Hepatocyte (in vitro differentiated cells): ENCODE measurements at regions not wholly inside any gene's neighbourhood (a gene's known extent, or its start where the extent isn't known, plus 50 kb on each side); places are given as distances from the start of the nearest gene placed in this dataset.

Experiments
- DNase-seq: peaks from one replicate; pipeline ENCODE4 v3.0.0-alpha.2; 2016; ENCODE audit warnings: low spot score
- H2AFZ ChIP-seq: fragments of 200-600 bp; sonication (generic); 2 replicates; pipeline ENCODE4 v1.6.0; 2016; ENCODE audit warnings: antibody characterized with exemption, mild to moderate bottlenecking
- H3K27ac ChIP-seq: fragments of 200-600 bp; sonication (generic); 2 replicates; pipeline ENCODE4 v1.5.1; 2016; ENCODE audit warnings: mild to moderate bottlenecking
- H3K27me3 ChIP-seq: fragments of 200-600 bp; sonication (generic); 2 replicates; pipeline ENCODE4 v1.6.1; 2016
- H3K36me3 ChIP-seq: fragments of 200-600 bp; sonication (generic); replicated peaks from 2 replicates; pipeline ENCODE4 v1.5.1; 2016; ENCODE audit warnings: low read depth; ENCODE audit not compliant: insufficient read depth
- H3K4me1 ChIP-seq: fragments of 200-600 bp; sonication (generic); 2 replicates; pipeline ENCODE4 v1.5.1; 2016; ENCODE audit warnings: mild to moderate bottlenecking, moderate library complexity; ENCODE audit not compliant: insufficient read depth
- H3K4me2 ChIP-seq: fragments of 200-600 bp; sonication (generic); 2 replicates; pipeline ENCODE4 v1.6.0; 2016
- H3K4me3 ChIP-seq: fragments of 200-600 bp; sonication (generic); 2 replicates; pipeline ENCODE4 v1.5.1; 2016; ENCODE audit warnings: mild to moderate bottlenecking
- H3K79me2 ChIP-seq: fragments of 200-600 bp; sonication (generic); 2 replicates; pipeline ENCODE4 v1.6.0; 2017; ENCODE audit warnings: mild to moderate bottlenecking
- H3K9me2 ChIP-seq: fragments of 200-600 bp; sonication (generic); replicated peaks from 2 replicates; pipeline ENCODE4 v1.6.0; 2017; ENCODE audit warnings: mild to moderate bottlenecking; ENCODE audit not compliant: insufficient read depth
- H3K9me3 ChIP-seq: fragments of 200-600 bp; sonication (generic); 2 replicates; pipeline ENCODE4 v1.5.1; 2016; ENCODE audit warnings: low read depth, mild to moderate bottlenecking
- H4K20me1 ChIP-seq: fragments of 200-600 bp; sonication (generic); 2 replicates; pipeline ENCODE4 v1.6.0; 2016; ENCODE audit warnings: mild to moderate bottlenecking; ENCODE audit not compliant: insufficient read depth, poor library complexity, severe bottlenecking
- CTCF ChIP-seq: fragments of 200-600 bp; sonication (generic); IDR thresholded peaks from 2 replicates; pipeline ENCODE4 v1.5.1; 2016; ENCODE audit warnings: antibody characterized with exemption, mild to moderate bottlenecking; ENCODE audit not compliant: poor library complexity
- EZH2 ChIP-seq: fragments of 200-600 bp; sonication (generic); IDR thresholded peaks from 2 replicates; pipeline ENCODE4 v1.6.1; 2016; ENCODE audit warnings: antibody characterized with exemption, mild to moderate bottlenecking, borderline replicate concordance
- EZH2phosphoT487 ChIP-seq: fragments of 200-600 bp; sonication (generic); IDR thresholded peaks from one replicate; pipeline ENCODE4 v1.6.1; 2018; ENCODE audit warnings: antibody characterized with exemption, mild to moderate bottlenecking, low read depth, moderate library complexity; ENCODE audit not compliant: unreplicated experiment, severe bottlenecking
- WGBS: methylation state at CpG from one replicate; pipeline ENCODE4 v1.1.6; 2016; ENCODE audit warnings: low lambda C conversion rate; ENCODE audit errors: missing lambda C conversion rate; 5-methylcytosine and 5-hydroxymethylcytosine counted together

GRCh38 chr21:41659791-41660560, 106.9 kb downstream of the RIPK4 start:
- Histone ChIP-seq H3K9me2 (no peaks in the 10 kb centered on the region), H4K20me1 (no peaks in the 10 kb centered on the region), H3K36me3 (no peaks in the 10 kb centered on the region), H3K4me1 (peaks cover 22% of the 10 kb centered on the region), H3K9me3 (no peaks in the 10 kb centered on the region), H3K27me3 (no peaks in the 10 kb centered on the region), H2AFZ (no peak overlapping the region), H3K4me2 (no peak overlapping the region), H3K27ac (no peak overlapping the region), H3K79me2 (no peaks in the 10 kb centered on the region), H3K4me3 (no peak overlapping the region)
- no peak for TF ChIP-seq CTCF
- no peak for TF ChIP-seq EZH2phosphoT487
- no peak for TF ChIP-seq EZH2
- 91% methylated on average over 15 of the region's 16 CpGs for WGBS
- no peak for DNase-seq

GRCh38 chr21:41656946-41657525, 109.8 kb downstream of the RIPK4 start:
- 74% methylated on average over 6 of the region's 6 CpGs for WGBS
- H4K20me1 ChIP-seq, result no peaks in the 10 kb centered on the region
- no peaks in the 10 kb centered on the region for H3K79me2 ChIP-seq
- H3K9me2 ChIP-seq, result no peaks in the 10 kb centered on the region
- DNase-seq, result no peak
- H2AFZ ChIP-seq, result no peak overlapping the region
- no peak for TF ChIP-seq EZH2
- no peak for TF ChIP-seq EZH2phosphoT487
- TF ChIP-seq CTCF, result no peak
- H3K9me3 ChIP-seq, result no peaks in the 10 kb centered on the region
- H3K4me3 ChIP-seq, result no peak overlapping the region
- H3K36me3 ChIP-seq, result no peaks in the 10 kb centered on the region
- no peak overlapping the region for H3K4me2 ChIP-seq
- H3K27ac ChIP-seq, result no peak overlapping the region
- no peaks in the 10 kb centered on the region for H3K27me3 ChIP-seq
- H3K4me1 ChIP-seq, result peaks cover 10% of the 10 kb centered on the region

- DNase-seq, result no peak
- 96% methylated on average over 4 of the region's 4 CpGs for WGBS
These were observed 111.6 kb downstream of the RIPK4 start for GRCh38 chr21:41655259-41655658.

More at GRCh38 chr21:41655259-41655658, 111.6 kb downstream of the RIPK4 start:
- Histone ChIP-seq H4K20me1 (no peaks in the 10 kb centered on the region), H3K36me3 (no peaks in the 10 kb centered on the region), H3K4me3 (no peak overlapping the region), H3K4me1 (peaks cover 10% of the 10 kb centered on the region), H3K79me2 (no peaks in the 10 kb centered on the region), H3K9me3 (no peaks in the 10 kb centered on the region), H3K9me2 (no peaks in the 10 kb centered on the region), H3K4me2 (no peak overlapping the region), H3K27ac (no peak overlapping the region), H3K27me3 (no peaks in the 10 kb centered on the region), H2AFZ (no peak overlapping the region)
- TF ChIP-seq EZH2 (no peak), EZH2phosphoT487 (no peak), CTCF (no peak)
